Kidney (tissue), 13 donors: ENCODE measurements at regions not wholly inside any gene's neighbourhood (a gene's known extent, or its start where the extent isn't known, plus 50 kb on each side); places are given as distances from the start of the nearest gene placed in this dataset.

Experiments used
- DNase-seq, 5 donors: peaks; one replicate each; pipeline ENCODE4 v3.0.0-alpha.2; 2013 to 2020
- FAIRE-seq: peaks from 2 replicates; lab custom pipeline; 2012; peaks lifted over from hg19 to GRCh38; lab: Jason Lieb, UNC
- H3K27ac ChIP-seq, 2 donors: one replicate each; pipeline ENCODE4 v1.7.0; 2013; ENCODE audit warnings: low read depth in 2 of 2, low read length in 2 of 2, inconsistent platforms in 1 of 2
- H3K27me3 ChIP-seq: one replicate; pipeline ENCODE4 v1.7.1; 2013; ENCODE audit warnings: low read length, inconsistent platforms; ENCODE audit not compliant: control insufficient read depth, insufficient read depth
- H3K36me3 ChIP-seq, 3 donors: one replicate each; pipeline versions ENCODE4 v1.7.0 to v1.7.1; 2013; ENCODE audit warnings: low read length in 3 of 3, control low read depth in 1 of 3, inconsistent platforms in 1 of 3; ENCODE audit not compliant: insufficient read depth in 3 of 3, control insufficient read depth in 2 of 3
- H3K4me1 ChIP-seq, 3 donors: one replicate each; pipeline versions ENCODE4 v1.7.0 to v1.7.1; 2013; ENCODE audit warnings: low read length in 3 of 3, inconsistent platforms in 1 of 3, low read depth in 1 of 3; ENCODE audit not compliant: control insufficient read depth in 2 of 3, insufficient read depth in 2 of 3
- H3K4me3 ChIP-seq, 3 donors: one replicate each; pipeline versions ENCODE4 v1.7.0 to v1.8.1; 2013; ENCODE audit warnings: low read length in 3 of 3, control low read depth in 1 of 3, inconsistent platforms in 1 of 3
- H3K9ac ChIP-seq, 3 donors: one replicate each; pipeline versions ENCODE4 v1.7.0 to v1.7.1; 2013; ENCODE audit warnings: low read length in 3 of 3, control low read depth in 1 of 3, inconsistent platforms in 1 of 3
- H3K9me3 ChIP-seq, 3 donors: one replicate each; pipeline versions ENCODE4 v1.7.0 to v1.7.1; 2013; ENCODE audit warnings: low read length in 3 of 3, control low read depth in 1 of 3, inconsistent platforms in 1 of 3; ENCODE audit not compliant: control insufficient read depth in 2 of 3, insufficient read depth in 1 of 3
- intact Hi-C: fragments of 100-400 bp; cut with DNase I; formaldehyde crosslinking; loops from one replicate; pipeline ENCODE4 v1.11.1; 2022
- TF ChIP-seq, protein P1 (sequence below): IDR thresholded peaks from 3 replicates; pipeline ENCODE4 v1.5.1; 2012; ENCODE audit warnings: mild to moderate bottlenecking, moderate library complexity, borderline replicate concordance; ENCODE audit not compliant: insufficient read depth; ENCODE audit errors: extremely low read depth
- donor health status: control.
- donor health status: control.
- donor health status: control.
- donor health status: control.
- donor health status: control.
- donor health status: DM: yes; HTN: yes; CAD: no.
- donor health status: Normal renal cell carcinoma (clear cell type).

DNA sequence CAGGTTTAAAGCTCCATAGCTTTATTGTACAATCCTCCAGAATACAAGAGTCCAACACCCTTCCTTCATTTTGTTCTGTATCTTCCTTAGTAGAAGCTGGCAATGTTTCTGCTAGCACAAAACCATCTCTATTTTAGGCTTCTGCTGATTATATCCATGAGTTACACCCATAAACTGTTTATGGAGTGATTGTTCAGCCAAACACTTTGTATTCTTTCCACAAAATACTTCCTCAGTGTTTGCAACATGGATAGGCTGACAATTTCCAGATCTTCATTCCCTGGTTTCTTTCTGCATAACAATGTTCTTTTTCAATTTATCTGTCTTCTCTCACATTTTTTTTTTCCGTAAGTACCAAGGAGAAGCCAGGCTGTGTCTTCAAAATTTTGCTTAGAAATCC is 839.9 kb upstream of the CDH8 start:
- no peak for DNase-seq
- no peaks in the 10 kb centered on the region for H3K27me3 ChIP-seq
- no peak for FAIRE-seq
- no peaks in the 10 kb centered on the region for H3K9me3 ChIP-seq
- no peak overlapping the region for H3K4me3 ChIP-seq
- TF ChIP-seq, protein P1, sequence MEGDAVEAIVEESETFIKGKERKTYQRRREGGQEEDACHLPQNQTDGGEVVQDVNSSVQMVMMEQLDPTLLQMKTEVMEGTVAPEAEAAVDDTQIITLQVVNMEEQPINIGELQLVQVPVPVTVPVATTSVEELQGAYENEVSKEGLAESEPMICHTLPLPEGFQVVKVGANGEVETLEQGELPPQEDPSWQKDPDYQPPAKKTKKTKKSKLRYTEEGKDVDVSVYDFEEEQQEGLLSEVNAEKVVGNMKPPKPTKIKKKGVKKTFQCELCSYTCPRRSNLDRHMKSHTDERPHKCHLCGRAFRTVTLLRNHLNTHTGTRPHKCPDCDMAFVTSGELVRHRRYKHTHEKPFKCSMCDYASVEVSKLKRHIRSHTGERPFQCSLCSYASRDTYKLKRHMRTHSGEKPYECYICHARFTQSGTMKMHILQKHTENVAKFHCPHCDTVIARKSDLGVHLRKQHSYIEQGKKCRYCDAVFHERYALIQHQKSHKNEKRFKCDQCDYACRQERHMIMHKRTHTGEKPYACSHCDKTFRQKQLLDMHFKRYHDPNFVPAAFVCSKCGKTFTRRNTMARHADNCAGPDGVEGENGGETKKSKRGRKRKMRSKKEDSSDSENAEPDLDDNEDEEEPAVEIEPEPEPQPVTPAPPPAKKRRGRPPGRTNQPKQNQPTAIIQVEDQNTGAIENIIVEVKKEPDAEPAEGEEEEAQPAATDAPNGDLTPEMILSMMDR = no peak
- no peak overlapping the region for H3K9ac ChIP-seq
- H3K27ac ChIP-seq = no peak overlapping the region
- intact Hi-C loops = no loop called here
- H3K4me1 ChIP-seq = no peaks in the 10 kb centered on the region
- no peaks in the 10 kb centered on the region for H3K36me3 ChIP-seq

DNA sequence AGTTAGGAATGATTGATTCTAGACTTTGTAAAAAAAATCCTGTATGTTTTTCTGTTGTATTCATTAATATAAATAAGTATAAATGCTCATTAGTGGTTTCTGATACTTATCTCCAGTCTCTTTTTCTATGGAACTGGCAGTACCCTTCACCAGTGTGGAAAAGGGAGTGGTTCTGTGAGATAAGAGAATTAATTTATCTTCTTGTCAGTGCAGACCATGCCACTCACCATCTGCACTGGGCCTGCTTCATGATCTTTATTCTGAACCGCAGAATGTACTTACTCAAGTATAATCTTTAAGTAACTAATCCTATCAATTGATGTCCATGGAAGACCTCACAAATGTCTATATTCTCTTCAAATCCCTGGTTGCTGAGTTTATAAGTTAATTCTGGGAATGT is 836.1 kb upstream of the CDH8 start:
- FAIRE-seq (no peak), DNase-seq (no peak)
- H3K36me3 ChIP-seq = no peaks in the 10 kb centered on the region
- H3K9me3 ChIP-seq = no peaks in the 10 kb centered on the region
- TF ChIP-seq, protein P1 = no peak
- no peak overlapping the region for H3K27ac ChIP-seq
- no peak overlapping the region for H3K4me3 ChIP-seq
- H3K4me1 ChIP-seq = no peaks in the 10 kb centered on the region
- intact Hi-C loops = no loop called here
- H3K27me3 ChIP-seq = no peaks in the 10 kb centered on the region
- no peak overlapping the region for H3K9ac ChIP-seq

DNA sequence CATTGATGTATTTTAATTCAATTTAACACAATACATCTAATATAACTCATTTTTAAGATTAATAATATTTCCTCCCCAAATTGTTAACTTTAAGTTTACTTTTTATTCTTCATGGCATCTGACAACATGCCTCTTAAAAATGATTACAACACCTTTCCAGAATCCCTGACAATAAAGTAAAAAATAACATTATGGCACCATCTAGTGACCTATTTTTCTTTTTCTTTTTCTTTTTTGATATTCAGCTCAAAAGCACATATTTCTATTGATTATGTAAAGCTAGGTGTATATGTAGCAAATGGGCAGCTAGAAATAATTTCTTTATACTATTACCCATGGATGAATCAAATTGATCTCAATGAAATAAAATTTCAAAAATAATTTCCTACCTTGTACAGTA is 834.3 kb upstream of the CDH8 start:
- DNase-seq (no peak), FAIRE-seq (no peak)
- H3K27me3 ChIP-seq = no peaks in the 10 kb centered on the region
- H3K36me3 ChIP-seq = no peaks in the 10 kb centered on the region
- intact Hi-C loops = no loop called here
- H3K4me1 ChIP-seq = no peaks in the 10 kb centered on the region
- no peaks in the 10 kb centered on the region for H3K9me3 ChIP-seq
- no peak overlapping the region for H3K27ac ChIP-seq
- H3K4me3 ChIP-seq = no peak overlapping the region
- TF ChIP-seq, protein P1 = no peak
- H3K9ac ChIP-seq = no peak overlapping the region

DNA sequence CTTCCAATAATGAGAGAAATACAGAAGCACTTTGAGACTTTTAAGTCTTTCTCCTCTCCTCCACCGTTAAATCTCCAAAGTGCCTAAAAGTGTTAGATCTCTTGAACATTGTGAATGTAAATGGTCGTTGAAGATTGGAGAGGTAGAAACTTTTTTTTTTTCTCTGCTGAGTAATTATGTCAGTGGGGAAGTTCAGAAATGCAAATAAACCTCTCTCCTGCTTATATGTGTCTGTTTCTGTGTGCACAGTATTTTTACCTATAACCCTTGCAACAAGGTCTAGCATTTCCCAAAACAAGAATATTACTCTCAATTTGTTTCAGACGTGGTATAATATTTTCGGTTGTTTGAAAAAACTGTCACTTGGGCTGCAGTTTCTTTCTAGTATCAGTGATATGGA is 833.6 kb upstream of the CDH8 start:
- no peak for FAIRE-seq
- H3K4me1 ChIP-seq = no peaks in the 10 kb centered on the region
- H3K9me3 ChIP-seq = no peaks in the 10 kb centered on the region
- no peak overlapping the region for H3K9ac ChIP-seq
- intact Hi-C loops = no loop called here
- H3K36me3 ChIP-seq = no peaks in the 10 kb centered on the region
- TF ChIP-seq, protein P1 = no peak
- DNase-seq = no peak
- no peak overlapping the region for H3K4me3 ChIP-seq
- H3K27ac ChIP-seq = no peak overlapping the region
- no peaks in the 10 kb centered on the region for H3K27me3 ChIP-seq
